ENCODE measurements at regions not wholly inside any gene's neighbourhood (a gene's known extent, or its start where the extent isn't known, plus 50 kb on each side); places are given as distances from the start of the nearest gene placed in this dataset.
"Not testable (repeated sequence)": the region's sequence is repeated elsewhere in the genome, so short reads cannot be mapped to it uniquely, and the experiment has no call there.

DNA sequence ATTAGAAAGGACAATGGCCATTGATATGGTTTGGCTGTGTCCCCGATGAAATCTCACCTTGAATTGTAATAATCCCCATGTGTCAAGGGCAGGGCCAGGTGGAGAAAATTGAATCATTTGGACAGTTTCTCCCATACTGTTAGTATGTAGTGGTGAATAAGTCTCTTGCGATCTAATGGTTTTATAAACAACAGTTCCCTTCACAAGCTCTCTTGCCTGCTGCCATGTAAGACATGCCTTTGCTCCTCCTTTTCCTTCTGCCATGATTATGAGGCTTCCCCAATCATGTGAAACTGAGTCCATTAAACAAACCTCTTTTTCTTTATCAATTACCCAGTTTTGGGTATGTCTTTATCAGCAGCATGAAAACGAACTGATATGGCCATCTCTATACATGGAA, 302.7 kb downstream of the SFMBT2 start:
- Histone ChIP-seq H3K27me3 (ENCODE audit: insufficient read depth, low read depth) (no peaks in the 10 kb centered on the region), H3K27ac (no peak overlapping the region), H3K4me1 (ENCODE audit: low read depth, poor library complexity, severe bottlenecking) (no peaks in the 10 kb centered on the region), H3K4me2 (no peak overlapping the region), H3K9ac (no peak overlapping the region), H2AFZ (ENCODE audit: low read depth) (no peak overlapping the region), H3K4me3 (IDR thresholded peaks at IDR 0.05; ENCODE audit: insufficient read depth, low read depth, low read length) (no peak overlapping the region), H3K36me3 (ENCODE audit: insufficient read depth) (no peaks in the 10 kb centered on the region), H3K79me2 (ENCODE audit: insufficient read depth, low read depth) (no peaks in the 10 kb centered on the region), H4K20me1 (ENCODE audit: insufficient read depth) (no peaks in the 10 kb centered on the region)
- no peak for TF ChIP-seq CTCF (conservative IDR thresholded peaks at IDR 0.05; ENCODE audit: low read depth, low read length)

GRCh38 chr10:7107285-7107684, 303.5 kb downstream of the SFMBT2 start:
- Histone ChIP-seq H3K4me1 (ENCODE audit: low read depth, poor library complexity, severe bottlenecking) (no peaks in the 10 kb centered on the region), H3K4me3 (IDR thresholded peaks at IDR 0.05; ENCODE audit: insufficient read depth, low read depth, low read length) (no peak overlapping the region), H3K4me2 (no peak overlapping the region), H3K27ac (no peak overlapping the region), H4K20me1 (ENCODE audit: insufficient read depth) (no peaks in the 10 kb centered on the region), H3K27me3 (ENCODE audit: insufficient read depth, low read depth) (no peaks in the 10 kb centered on the region), H3K36me3 (ENCODE audit: insufficient read depth) (no peaks in the 10 kb centered on the region), H2AFZ (ENCODE audit: low read depth) (no peak overlapping the region), H3K9ac (no peak overlapping the region), H3K79me2 (ENCODE audit: insufficient read depth, low read depth) (no peaks in the 10 kb centered on the region)
- no peak for TF ChIP-seq CTCF (conservative IDR thresholded peaks at IDR 0.05; ENCODE audit: low read depth, low read length)

DNA sequence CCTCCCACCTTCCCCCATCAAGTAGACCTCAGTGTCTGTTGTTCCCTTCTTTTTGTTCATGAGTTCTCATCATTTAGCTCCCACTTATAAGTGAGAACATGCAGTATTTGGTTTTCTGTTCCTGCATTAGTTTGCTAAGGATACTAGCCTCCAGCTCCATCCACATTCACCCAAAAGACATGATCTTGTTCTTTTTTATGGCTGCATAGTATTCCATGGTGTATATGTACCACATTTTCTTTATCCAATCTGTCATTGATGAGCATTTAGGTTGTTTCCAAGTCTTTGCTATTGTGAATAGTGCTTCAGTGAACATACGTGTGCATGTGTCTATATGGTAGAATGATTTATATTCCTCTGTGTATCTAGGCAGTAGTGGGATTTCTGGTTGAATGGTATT, 306.5 kb downstream of the SFMBT2 start:
- not testable (repeated sequence) for H2AFZ ChIP-seq (ENCODE audit: low read depth); H3K4me2 ChIP-seq; H3K79me2 ChIP-seq (ENCODE audit: insufficient read depth, low read depth); H4K20me1 ChIP-seq (ENCODE audit: insufficient read depth); H3K36me3 ChIP-seq (ENCODE audit: insufficient read depth); H3K27ac ChIP-seq; H3K4me1 ChIP-seq (ENCODE audit: low read depth, poor library complexity, severe bottlenecking); H3K4me3 ChIP-seq (IDR thresholded peaks at IDR 0.05; ENCODE audit: insufficient read depth, low read depth, low read length); H3K9ac ChIP-seq; H3K27me3 ChIP-seq (ENCODE audit: insufficient read depth, low read depth)

DNA sequence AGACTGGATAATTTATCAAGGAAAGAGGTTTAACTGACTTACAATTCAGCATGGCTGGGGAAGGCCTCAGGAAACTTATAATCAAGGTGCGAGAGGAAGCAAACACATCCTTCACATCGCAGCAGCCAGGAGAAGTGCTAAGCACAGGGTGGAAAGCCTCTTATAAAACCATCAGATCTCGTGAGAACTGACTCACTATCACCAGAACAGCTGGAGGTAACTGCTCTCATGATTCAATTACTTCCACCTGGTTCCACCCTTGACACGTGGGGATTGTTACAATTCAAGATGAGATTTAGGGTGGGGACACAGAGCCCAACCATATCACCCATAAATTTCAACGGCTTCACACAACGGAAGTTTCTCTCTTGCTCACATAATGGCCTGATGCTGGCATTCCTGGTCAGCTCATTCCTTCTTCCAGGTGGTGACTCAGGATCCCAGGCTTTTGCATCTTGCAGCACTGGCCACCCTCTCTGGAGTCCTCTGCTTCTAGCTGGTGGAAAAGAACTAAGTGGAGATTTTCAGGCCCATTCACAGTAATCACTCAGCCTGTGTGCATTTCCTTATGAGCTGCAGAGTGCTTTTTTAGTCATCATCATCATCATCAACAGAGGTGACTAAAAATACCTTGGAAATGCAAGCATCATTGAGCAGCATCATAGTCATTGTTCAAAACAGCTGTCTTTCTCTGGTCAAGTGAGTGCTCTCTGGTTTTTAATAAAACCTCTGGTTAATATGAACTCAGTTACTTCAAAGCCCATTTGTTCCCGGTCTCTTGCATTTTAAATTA, 308.1 kb downstream of the SFMBT2 start:
- Histone ChIP-seq H4K20me1 (ENCODE audit: insufficient read depth) (no peaks in the 10 kb centered on the region), H3K27ac (no peak overlapping the region)

More for the DNA sequence above, 308.1 kb downstream of the SFMBT2 start:
- Histone ChIP-seq H3K79me2 (ENCODE audit: insufficient read depth, low read depth) (no peaks in the 10 kb centered on the region), H3K4me1 (ENCODE audit: low read depth, poor library complexity, severe bottlenecking) (no peaks in the 10 kb centered on the region), H3K27me3 (ENCODE audit: insufficient read depth, low read depth) (no peaks in the 10 kb centered on the region), H2AFZ (ENCODE audit: low read depth) (no peak overlapping the region), H3K4me2 (no peak overlapping the region), H3K4me3 (IDR thresholded peaks at IDR 0.05; ENCODE audit: insufficient read depth, low read depth, low read length) (no peak overlapping the region), H3K36me3 (ENCODE audit: insufficient read depth) (no peaks in the 10 kb centered on the region), H3K9ac (no peak overlapping the region)
- TF ChIP-seq CTCF (conservative IDR thresholded peaks at IDR 0.05; ENCODE audit: low read depth, low read length) = no peak
